ENCODE measurements at regions not wholly inside any gene's neighbourhood (a gene's known extent, or its start where the extent isn't known, plus 50 kb on each side); places are given as distances from the start of the nearest gene placed in this dataset.

- no TSS peak for BruUV-seq (replicated peaks)
- H3K4me3 ChIP-seq (ENCODE audit: insufficient read depth, low read depth, low read length): no peak overlapping the region
These were observed 79.8 kb upstream of the NCAM1 start for GRCh38 chr11:112881461-112881860.

More at GRCh38 chr11:112881461-112881860, 79.8 kb upstream of the NCAM1 start:
- in situ Hi-C loops (cut with MboI; ENCODE audit: low sequenced_read_pairs) (no loop called here), dilution Hi-C loops (cut with HindIII; ENCODE audit: low sequenced_read_pairs, unreplicated experiment) (no loop called here), intact Hi-C loops (cut with micrococcal nuclease) (no loop called here)
- Histone ChIP-seq H3K56ac (ENCODE audit: extremely low read depth, insufficient read depth, low read length) (no peak overlapping the region), H3K27ac (ENCODE audit: insufficient read depth, low read length) (no peak overlapping the region), H3K9me3 (ENCODE audit: control insufficient read depth, insufficient read depth, low read length) (no peaks in the 10 kb centered on the region), H3K9me1 (ENCODE audit: insufficient read depth, low read length) (no peaks in the 10 kb centered on the region), H3K79me1 (ENCODE audit: low read depth in 1 of 2, low read length in 2 of 2) (no peaks in the 10 kb centered on the region), H4K20me1 (ENCODE audit: insufficient read depth, low read length) (no peaks in the 10 kb centered on the region), H2AK9ac (replicated peaks; ENCODE audit: low read depth, low read length, poor library complexity) (no peak overlapping the region), H4K5ac (ENCODE audit: low read depth, low read length) (no peak overlapping the region), H3K9ac (ENCODE audit: low read depth, low read length) (no peak overlapping the region), H3K4me2 (ENCODE audit: low read depth, low read length) (no peak overlapping the region), H2BK20ac (ENCODE audit: low read depth, low read length) (no peak overlapping the region), H3K4ac (ENCODE audit: low read depth, low read length) (no peak overlapping the region), H3K18ac (ENCODE audit: low read depth, low read length) (no peak overlapping the region), H2BK120ac (ENCODE audit: low read depth, low read length) (no peak overlapping the region), H2BK5ac (ENCODE audit: low read depth, low read length, poor library complexity, severe bottlenecking) (no peak overlapping the region), H4K91ac (ENCODE audit: insufficient read depth, low read depth, low read length) (no peak overlapping the region), H3K23ac (ENCODE audit: low read depth, low read length) (no peak overlapping the region), H4K8ac (ENCODE audit: low read depth in 2 of 2, low read length in 2 of 2) (no peak overlapping the region), H2AFZ (replicated peaks; ENCODE audit: low read length, poor library complexity) (peak overlapping the region; percentile 53), H3K27me3 (ENCODE audit: control insufficient read depth, insufficient read depth, low read length) (no peaks in the 10 kb centered on the region), H2AK5ac (ENCODE audit: low read depth, low read length) (no peak overlapping the region), H3K36me3 (ENCODE audit: control insufficient read depth, insufficient read depth, low read length) (no peaks in the 10 kb centered on the region), H3K14ac (replicated peaks; ENCODE audit: low read depth, low read length) (no peak overlapping the region), H2BK15ac (ENCODE audit: low read depth, low read length) (no peak overlapping the region), H3K4me1 (ENCODE audit: control insufficient read depth, insufficient read depth, low read length) (no peaks in the 10 kb centered on the region)
- ATAC-seq (ENCODE audit: low read depth): no peak
- DNase-seq: no peak
- ChIA-PET POLR2A (ENCODE audit: unreplicated experiment) (no interaction called here), CTCF (no interaction called here)
- 0% methylated on average over 1 of the region's 17 CpGs; no CpG with 5 or more reads in 1 of the 2 experiments for WGBS, 2 experiments (ENCODE audit: extremely low coverage in 2 of 2, insufficient read length in 1 of 2)
- TF ChIP-seq NFE2L2 (IDR thresholded peaks at IDR 0.05; ENCODE audit: low read depth, low read length): no peak
- no peak for TF ChIP-seq RAD21 (IDR thresholded peaks at IDR 0.05; ENCODE audit: low read length)
- TF ChIP-seq RCOR1 (IDR thresholded peaks at IDR 0.05; ENCODE audit: insufficient replicate concordance, low read length): no peak
- TF ChIP-seq CHD1 (IDR thresholded peaks at IDR 0.05; ENCODE audit: low read depth, low read length): no peak
- no peak for TF ChIP-seq CTCF (conservative IDR thresholded peaks at IDR 0.05; ENCODE audit: low read depth, low read length)
- no peak for TF ChIP-seq BHLHE40 (IDR thresholded peaks at IDR 0.05; ENCODE audit: low read depth, low read length)
- no peak for TF ChIP-seq MXI1 (IDR thresholded peaks at IDR 0.05; ENCODE audit: borderline replicate concordance, low read depth, low read length)
- TF ChIP-seq ELK1 (IDR thresholded peaks at IDR 0.05; ENCODE audit: borderline replicate concordance, low read depth, low read length): no peak
- no peak for TF ChIP-seq FOS (IDR thresholded peaks at IDR 0.05; ENCODE audit: low read depth, low read length)
- TF ChIP-seq MAZ (IDR thresholded peaks at IDR 0.05; ENCODE audit: borderline replicate concordance, low read depth, low read length): no peak
- no peak for TF ChIP-seq SMC3 (IDR thresholded peaks at IDR 0.05; ENCODE audit: low read depth, low read length)
